H1 (cell line): ENCODE measurements at regions not wholly inside any gene's neighbourhood (a gene's known extent, or its start where the extent isn't known, plus 50 kb on each side); places are given as distances from the start of the nearest gene placed in this dataset.

Source experiments
- CTCF ChIA-PET: fragments of 300-600 bp; sonication (Branson Sonifier 250); formaldehyde crosslinking; loops from one replicate; lab custom pipeline; 2021; ENCODE audit not compliant: partially characterized antibody; lab: Charles Lee
- POLR2A ChIA-PET: fragments of 300-600 bp; sonication (Branson Sonifier 250); formaldehyde crosslinking; loops from one replicate; lab custom pipeline; 2021; ENCODE audit warnings: inconsistent platforms; ENCODE audit not compliant: partially characterized antibody; lab: Charles Lee
- DNase-seq, 2 experiments: peaks; one replicate each; pipeline versions ENCODE4 v3.0.0 to v3.0.0-alpha.2; 2010 to 2022; ENCODE audit warnings: low spot score in 2 of 2, low read depth in 1 of 2, mixed read lengths in 1 of 2
- FAIRE-seq: peaks from 2 replicates; lab custom pipeline; 2011; peaks lifted over from hg19 to GRCh38; lab: Jason Lieb, UNC
- H2AFZ ChIP-seq: 2 replicates; pipeline ENCODE4 v1.8.1; 2012; ENCODE audit warnings: low read length, inconsistent platforms
- H2AK5ac ChIP-seq: 2 replicates; pipeline ENCODE4 v1.6.1; 2013; ENCODE audit warnings: low read depth, low read length
- H2BK120ac ChIP-seq: replicated peaks from 2 replicates; pipeline ENCODE3; 2013; ENCODE audit warnings: low read depth, low read length, inconsistent platforms
- H2BK12ac ChIP-seq: 2 replicates; pipeline ENCODE4 v1.6.1; 2013; ENCODE audit warnings: low read depth, low read length
- H2BK15ac ChIP-seq: 2 replicates; pipeline ENCODE4 v1.6.1; 2013; ENCODE audit warnings: low read length
- H2BK20ac ChIP-seq: 2 replicates; pipeline ENCODE4 v1.6.1; 2013; ENCODE audit warnings: low read length
- H2BK5ac ChIP-seq: 2 replicates; pipeline ENCODE4 v1.6.1; 2013; ENCODE audit warnings: low read depth, low read length
- H3K14ac ChIP-seq: 2 replicates; pipeline ENCODE4 v1.6.1; 2013; ENCODE audit warnings: inconsistent platforms; ENCODE audit not compliant: insufficient read length
- H3K18ac ChIP-seq: 2 replicates; pipeline ENCODE4 v1.6.1; 2013; ENCODE audit warnings: low read length; ENCODE audit errors: extremely low read depth
- H3K23ac ChIP-seq: 2 replicates; pipeline ENCODE4 v1.6.1; 2013; ENCODE audit warnings: inconsistent platforms; ENCODE audit not compliant: insufficient read length
- H3K23me2 ChIP-seq: 2 replicates; pipeline ENCODE4 v1.6.1; 2013; ENCODE audit warnings: low read depth, low read length
- H3K27ac ChIP-seq: 2 replicates; pipeline ENCODE4 v1.6.1; 2011; ENCODE audit warnings: low read depth, low read length, inconsistent platforms
- H3K27me3 ChIP-seq, 4 experiments: replicated peaks in 1 of 4; 1 replicate in 1 of 4; 2 replicates in 3 of 4; pipeline versions ENCODE4 v1.6.1 to v1.8.1; 2011 to 2013; ENCODE audit warnings: low read length in 3 of 4, mild to moderate bottlenecking in 3 of 4, inconsistent platforms in 2 of 4, mixed read lengths in 2 of 4, moderate library complexity in 1 of 4; ENCODE audit not compliant: control insufficient read depth in 3 of 4, insufficient read depth in 3 of 4; ENCODE audit errors: extremely low read depth in 1 of 4
- H3K36me3 ChIP-seq, 4 experiments: 2 replicates each; pipeline versions ENCODE4 v1.6.1 to v1.8.1; 2011 to 2013; ENCODE audit warnings: mild to moderate bottlenecking in 4 of 4, low read length in 3 of 4, moderate library complexity in 2 of 4, control low read depth in 1 of 4, inconsistent platforms in 1 of 4; ENCODE audit not compliant: insufficient read depth in 4 of 4, control insufficient read depth in 2 of 4
- H3K4ac ChIP-seq: replicated peaks from 2 replicates; pipeline ENCODE3; 2013; ENCODE audit warnings: low read length, low read depth, mixed read lengths, inconsistent platforms; ENCODE audit not compliant: insufficient read length
- H3K4me1 ChIP-seq, 4 experiments: replicated peaks in 1 of 4; 1 replicate in 1 of 4; 2 replicates in 3 of 4; pipeline versions ENCODE4 v1.6.1 to v1.8.1; 2011 to 2013; ENCODE audit warnings: low read length in 3 of 4, inconsistent platforms in 2 of 4, mixed read lengths in 1 of 4; ENCODE audit not compliant: insufficient read depth in 4 of 4, control insufficient read depth in 3 of 4
- H3K4me2 ChIP-seq, 2 experiments: 2 replicates each; pipeline versions ENCODE4 v1.6.1 to v1.8.1; 2011 to 2013; ENCODE audit warnings: low read depth in 2 of 2, low read length in 2 of 2, control low read depth in 1 of 2, inconsistent platforms in 1 of 2, mild to moderate bottlenecking in 1 of 2; ENCODE audit not compliant: insufficient read depth in 1 of 2
- H3K4me3 ChIP-seq, 4 experiments: fragments of 200-600, 300-600 bp in 1 of 4; sonication (generic), shearing (Covaris generic), sonication (Bioruptor Twin) in 1 of 4; 2 replicates each; pipeline versions ENCODE4 v1.5.1 to v1.8.1; 2011 to 2016; ENCODE audit warnings: low read length in 4 of 4, low read depth in 3 of 4, control low read depth in 2 of 4, inconsistent platforms in 2 of 4, mild to moderate bottlenecking in 2 of 4, mixed read lengths in 1 of 4, moderate library complexity in 1 of 4; ENCODE audit not compliant: insufficient read depth in 2 of 4; ENCODE audit errors: extremely low read depth in 1 of 4
- H3K56ac ChIP-seq: replicated peaks from 2 replicates; pipeline ENCODE3; 2013; ENCODE audit warnings: low read depth, mild to moderate bottlenecking, mixed read lengths, low read length, inconsistent platforms; ENCODE audit not compliant: insufficient read length
- H3K79me1 ChIP-seq: 2 replicates; pipeline ENCODE4 v1.6.1; 2013; ENCODE audit warnings: low read depth, low read length, control low read depth
- H3K79me2 ChIP-seq, 2 experiments: 2 replicates each; pipeline versions ENCODE4 v1.6.1 to v1.8.1; 2012 to 2013; ENCODE audit warnings: low read length in 2 of 2, mild to moderate bottlenecking in 2 of 2, inconsistent platforms in 1 of 2; ENCODE audit not compliant: insufficient read depth in 2 of 2, control insufficient read depth in 1 of 2
- H3K9ac ChIP-seq, 4 experiments: replicated peaks in 1 of 4; 1 replicate in 1 of 4; 2 replicates in 3 of 4; pipeline versions ENCODE4 v1.6.1 to v1.8.1; 2011 to 2013; ENCODE audit warnings: low read depth in 3 of 4, low read length in 3 of 4, control low read depth in 2 of 4, mild to moderate bottlenecking in 2 of 4, moderate library complexity in 2 of 4, inconsistent platforms in 1 of 4; ENCODE audit errors: extremely low read depth in 1 of 4
- H3K9me3 ChIP-seq, 2 experiments: 2 replicates each; pipeline versions ENCODE4 v1.6.1 to v1.8.1; 2012 to 2013; ENCODE audit warnings: mild to moderate bottlenecking in 2 of 2, moderate library complexity in 2 of 2, control low read depth in 1 of 2, inconsistent platforms in 1 of 2, low read depth in 1 of 2, low read length in 1 of 2, mixed read lengths in 1 of 2; ENCODE audit not compliant: insufficient read depth in 2 of 2
- H4K20me1 ChIP-seq, 2 experiments: replicated peaks in 1 of 2; 2 replicates each; pipeline versions ENCODE3 to v1.8.1; 2011 to 2013; ENCODE audit warnings: inconsistent platforms in 2 of 2, low read length in 2 of 2, mild to moderate bottlenecking in 1 of 2; ENCODE audit not compliant: insufficient read depth in 2 of 2, control insufficient read depth in 1 of 2
- H4K5ac ChIP-seq: 2 replicates; pipeline ENCODE4 v1.6.1; 2013; ENCODE audit warnings: low read length, low read depth, mixed read lengths, inconsistent platforms; ENCODE audit not compliant: insufficient read length
- H4K8ac ChIP-seq: 2 replicates; pipeline ENCODE4 v1.8.0; 2013; ENCODE audit warnings: mild to moderate bottlenecking, moderate library complexity, low read length, inconsistent platforms; ENCODE audit not compliant: insufficient read depth; ENCODE audit errors: extremely low read depth
- H4K91ac ChIP-seq: replicated peaks from 2 replicates; pipeline ENCODE3; 2013; ENCODE audit warnings: low read length, mixed read lengths, inconsistent platforms; ENCODE audit not compliant: insufficient read length
- CBX8 ChIP-seq: fragments of 300-800, 300-1000 bp; sonication (generic); IDR thresholded peaks from 2 replicates; pipeline ENCODE4 v1.7.1; 2016; ENCODE audit warnings: low read depth, low read length, borderline replicate concordance
- CEBPB ChIP-seq: IDR thresholded peaks from 2 replicates; pipeline ENCODE4 v1.6.1; 2012; ENCODE audit warnings: low read depth, low read length
- CHD2 ChIP-seq: IDR thresholded peaks from 2 replicates; pipeline ENCODE4 v1.6.1; 2012; ENCODE audit warnings: low read length, improper control_type of control experiment
- E2F6 ChIP-seq: IDR thresholded peaks from 2 replicates; pipeline ENCODE4 v1.6.1; 2012; ENCODE audit warnings: inconsistent platforms
- NRF1 ChIP-seq: IDR thresholded peaks from 2 replicates; pipeline ENCODE4 v1.6.1; 2011; ENCODE audit warnings: mild to moderate bottlenecking, low read depth, low read length, improper control_type of control experiment
- POLR2A ChIP-seq, 2 experiments: IDR thresholded peaks; 1 replicate in 1 of 2; 2 replicates in 1 of 2; pipeline ENCODE4 v1.6.1; 2011; ENCODE audit warnings: low read depth in 2 of 2, low read length in 2 of 2, mild to moderate bottlenecking in 2 of 2; ENCODE audit errors: control extremely low read depth in 1 of 2
- SP1 ChIP-seq: IDR thresholded peaks from 2 replicates; pipeline ENCODE4 v1.6.1; 2011; ENCODE audit warnings: low read depth, low read length
- SP2 ChIP-seq: IDR thresholded peaks from 2 replicates; pipeline ENCODE4 v1.6.1; 2012; ENCODE audit warnings: mild to moderate bottlenecking, low read length, inconsistent platforms
- TAF1 ChIP-seq: IDR thresholded peaks from 2 replicates; pipeline ENCODE4 v1.6.1; 2011; ENCODE audit warnings: mild to moderate bottlenecking, low read depth, low read length
- TAF7 ChIP-seq: optimal IDR thresholded peaks from 2 replicates; pipeline ENCODE3; 2011; ENCODE audit warnings: low read depth, mild to moderate bottlenecking, inconsistent platforms, low read length, moderate library complexity, borderline replicate concordance
- USF2 ChIP-seq: IDR thresholded peaks from 2 replicates; pipeline ENCODE4 v1.6.1; 2011; ENCODE audit warnings: low read length, improper control_type of control experiment

- Histone ChIP-seq H2BK20ac (no peak overlapping the region), H3K79me1 (no peaks in the 10 kb centered on the region), H2AK5ac (no peak overlapping the region), H4K5ac (no peak overlapping the region), H3K27ac (no peak overlapping the region), H3K4ac (no peak overlapping the region), H3K4me3 (no peak overlapping the region), H3K36me3 (no peaks in the 10 kb centered on the region), H3K18ac (no peak overlapping the region), H3K23ac (no peak overlapping the region), H3K4me1 (no peaks in the 10 kb centered on the region), H3K27me3 (no peaks in the 10 kb centered on the region), H4K8ac (no peak overlapping the region), H4K91ac (no peak overlapping the region), H2BK15ac (no peak overlapping the region), H2BK120ac (no peak overlapping the region), H3K79me2 (no peaks in the 10 kb centered on the region), H3K4me2 (no peak overlapping the region), H3K56ac (no peak overlapping the region), H3K9me3 (no peaks in the 10 kb centered on the region), H4K20me1 (no peaks in the 10 kb centered on the region), H3K14ac (no peak overlapping the region), H2BK12ac (no peak overlapping the region), H3K9ac (no peak overlapping the region), H3K23me2 (no peaks in the 10 kb centered on the region), H2BK5ac (no peak overlapping the region), H2AFZ (no peak overlapping the region)
- no peak for FAIRE-seq
- TF ChIP-seq SP2, result no peak
- TF ChIP-seq TAF1, result no peak
- TF ChIP-seq CBX8, result no peak
- TF ChIP-seq E2F6, result no peak
- no peak for TF ChIP-seq CEBPB
- no peak for TF ChIP-seq CHD2
- no peak for TF ChIP-seq USF2
- TF ChIP-seq NRF1, result no peak
- TF ChIP-seq TAF7, result no peak
- no peak for TF ChIP-seq POLR2A (IDR thresholded peaks at IDR 0.05; ENCODE audit: control extremely low read depth in 1 of 2, low read depth in 2 of 2, low read length in 2 of 2)
- TF ChIP-seq SP1, result no peak
- CTCF ChIA-PET, result interaction anchor here (1.6 kb wide), 1 partner anchor 317 kb away, joined by 3 read pairs; no protein-coding TSS in a partner anchor
- DNase-seq, result no peak
- POLR2A ChIA-PET, result no interaction called here
Observed at GRCh38 chr1:191992118-191992517, 166.1 kb upstream of the RGS18 start.
